ENCODE measurements at regions not wholly inside any gene's neighbourhood (a gene's known extent, or its start where the extent isn't known, plus 50 kb on each side); places are given as distances from the start of the nearest gene placed in this dataset.

DNA sequence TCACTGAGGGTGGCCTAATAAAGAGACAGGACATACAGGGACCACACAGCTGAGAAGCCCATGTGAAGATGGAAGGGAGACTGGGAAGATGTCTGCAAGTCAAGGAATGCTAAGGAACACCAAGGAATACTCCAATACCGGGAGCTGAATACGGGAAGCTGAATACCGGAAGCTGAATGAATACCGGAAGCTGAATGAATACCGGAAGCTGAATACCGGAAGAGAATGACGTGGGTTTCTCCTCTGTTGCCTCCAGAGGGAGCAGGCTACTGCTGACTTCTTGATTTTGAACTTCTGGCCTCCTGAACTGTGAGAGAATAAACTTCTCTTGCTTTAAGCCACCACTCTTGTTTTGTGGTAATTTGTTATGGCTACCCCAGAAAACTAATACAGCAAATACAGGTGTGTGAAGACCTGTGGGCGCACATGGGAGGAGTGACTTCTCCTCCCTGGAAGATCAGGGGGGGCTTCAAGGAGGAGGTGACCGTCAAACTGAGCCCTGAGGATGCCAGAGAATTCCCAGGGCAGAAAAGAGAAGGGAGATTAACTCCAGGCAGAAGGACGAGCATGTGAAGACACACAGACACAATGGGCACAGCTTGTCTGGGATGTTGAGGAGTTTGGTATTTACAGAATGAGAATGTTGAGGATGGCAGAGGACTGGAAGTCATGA, 259.9 kb downstream of the IRF8 start:
- Histone ChIP-seq H3K27ac (ENCODE audit: insufficient read depth in 1 of 2, low read depth in 1 of 2, low read length in 2 of 2, poor library complexity in 1 of 2, severe bottlenecking in 2 of 2) (no peak overlapping the region), H3K4me3 (ENCODE audit: control insufficient read depth in 1 of 7, extremely low read depth in 1 of 7, insufficient read depth in 4 of 7, low read depth in 2 of 7, low read length in 6 of 7) (no peak overlapping the region), H3K36me3 (ENCODE audit: control insufficient read depth in 4 of 4, insufficient read depth in 4 of 4, low read length in 3 of 4) (no peaks in the 10 kb centered on the region), H3K9me3 (ENCODE audit: control extremely low read depth in 1 of 5, control insufficient read depth in 4 of 5, insufficient read depth in 2 of 5, low read depth in 1 of 5, low read length in 4 of 5) (no peaks in the 10 kb centered on the region), H3K4me1 (ENCODE audit: control extremely low read depth in 1 of 4, control insufficient read depth in 4 of 4, insufficient read depth in 4 of 4, low read length in 3 of 4) (no peaks in the 10 kb centered on the region), H3K27me3 (replicated peaks in 2 of 5; ENCODE audit: control insufficient read depth in 4 of 5, insufficient read depth in 5 of 5, low read length in 4 of 5) (peaks cover 0 to 32% (median 6%) of the 10 kb centered on the region in 5 experiments)
- WGBS (ENCODE audit: insufficient coverage): 41% methylated on average over 9 of the region's 10 CpGs
- no peak for DNase-seq
- POLR2A ChIA-PET: no interaction called here
- CTCF ChIA-PET: interaction anchor here (1.2 kb wide), 1 partner anchor 86 kb away, joined by 3 read pairs; no protein-coding TSS in a partner anchor

DNA sequence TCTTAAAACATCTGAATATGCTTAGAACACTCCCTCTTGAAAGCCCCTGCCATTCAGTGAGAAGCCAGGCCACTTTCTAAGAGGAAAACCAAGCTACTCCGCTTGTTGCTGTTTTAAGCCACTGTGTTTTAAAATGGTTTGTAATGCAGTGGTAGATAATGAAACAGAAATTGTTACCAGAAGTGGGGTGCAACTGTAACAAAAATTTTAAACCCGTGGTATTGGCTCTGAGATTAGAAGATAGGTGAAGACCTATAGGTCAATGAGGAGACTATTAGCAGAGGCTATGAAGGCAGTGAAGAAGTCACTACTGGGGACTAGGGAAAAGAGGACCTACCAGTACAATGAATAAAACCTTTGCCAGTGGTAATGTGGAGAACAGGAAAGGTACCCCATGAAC, 266.5 kb downstream of the IRF8 start:
- Histone ChIP-seq H3K4me1 (ENCODE audit: control extremely low read depth in 1 of 4, control insufficient read depth in 4 of 4, insufficient read depth in 4 of 4, low read length in 3 of 4) (no peaks in the 10 kb centered on the region), H3K27ac (ENCODE audit: insufficient read depth in 1 of 2, low read depth in 1 of 2, low read length in 2 of 2, poor library complexity in 1 of 2, severe bottlenecking in 2 of 2) (no peak overlapping the region), H3K27me3 (replicated peaks in 2 of 5; ENCODE audit: control insufficient read depth in 4 of 5, insufficient read depth in 5 of 5, low read length in 4 of 5) (peaks cover 0 to 20% (median 3%) of the 10 kb centered on the region in 5 experiments), H3K4me3 (ENCODE audit: control insufficient read depth in 1 of 7, extremely low read depth in 1 of 7, insufficient read depth in 4 of 7, low read depth in 2 of 7, low read length in 6 of 7) (no peak overlapping the region), H3K9me3 (ENCODE audit: control extremely low read depth in 1 of 5, control insufficient read depth in 4 of 5, insufficient read depth in 2 of 5, low read depth in 1 of 5, low read length in 4 of 5) (peaks cover 1 to 24% (median 9%) of the 10 kb centered on the region in 5 experiments), H3K36me3 (ENCODE audit: control insufficient read depth in 4 of 4, insufficient read depth in 4 of 4, low read length in 3 of 4) (no peaks in the 10 kb centered on the region)
- POLR2A ChIA-PET: no interaction called here
- no peak for DNase-seq
- WGBS (ENCODE audit: insufficient coverage): 50% methylated on average over 2 of the region's 2 CpGs
- CTCF ChIA-PET: no interaction called here

DNA sequence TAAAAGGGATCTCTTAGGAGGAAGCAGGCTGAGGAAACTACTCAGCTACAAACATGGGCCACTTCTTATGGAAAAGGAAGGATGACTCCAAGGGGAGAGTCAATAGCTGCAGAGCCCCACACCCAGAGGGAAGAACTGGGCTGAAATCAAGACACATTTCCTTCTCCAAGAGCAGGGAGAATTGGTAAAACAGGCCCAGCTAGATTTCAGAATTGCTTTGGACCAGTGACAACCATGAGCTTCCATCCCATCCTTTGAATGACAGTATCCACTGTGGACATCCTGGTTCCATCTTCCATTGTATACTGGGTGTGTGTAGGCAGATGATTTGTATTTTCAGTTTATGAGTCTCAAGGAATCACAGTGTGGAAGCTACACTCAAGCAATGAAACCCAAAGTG, 267.5 kb downstream of the IRF8 start:
- DNase-seq: no peak
- Histone ChIP-seq H3K4me3 (ENCODE audit: control insufficient read depth in 1 of 7, extremely low read depth in 1 of 7, insufficient read depth in 4 of 7, low read depth in 2 of 7, low read length in 6 of 7) (no peak overlapping the region), H3K27me3 (replicated peaks in 2 of 5; ENCODE audit: control insufficient read depth in 4 of 5, insufficient read depth in 5 of 5, low read length in 4 of 5) (peaks cover 0 to 21% (median 4%) of the 10 kb centered on the region in 5 experiments), H3K27ac (ENCODE audit: insufficient read depth in 1 of 2, low read depth in 1 of 2, low read length in 2 of 2, poor library complexity in 1 of 2, severe bottlenecking in 2 of 2) (no peak overlapping the region), H3K9me3 (ENCODE audit: control extremely low read depth in 1 of 5, control insufficient read depth in 4 of 5, insufficient read depth in 2 of 5, low read depth in 1 of 5, low read length in 4 of 5) (peaks cover 1 to 24% (median 9%) of the 10 kb centered on the region in 5 experiments), H3K36me3 (ENCODE audit: control insufficient read depth in 4 of 4, insufficient read depth in 4 of 4, low read length in 3 of 4) (no peaks in the 10 kb centered on the region), H3K4me1 (ENCODE audit: control extremely low read depth in 1 of 4, control insufficient read depth in 4 of 4, insufficient read depth in 4 of 4, low read length in 3 of 4) (no peaks in the 10 kb centered on the region)
- ChIA-PET POLR2A (no interaction called here), CTCF (no interaction called here)

DNA sequence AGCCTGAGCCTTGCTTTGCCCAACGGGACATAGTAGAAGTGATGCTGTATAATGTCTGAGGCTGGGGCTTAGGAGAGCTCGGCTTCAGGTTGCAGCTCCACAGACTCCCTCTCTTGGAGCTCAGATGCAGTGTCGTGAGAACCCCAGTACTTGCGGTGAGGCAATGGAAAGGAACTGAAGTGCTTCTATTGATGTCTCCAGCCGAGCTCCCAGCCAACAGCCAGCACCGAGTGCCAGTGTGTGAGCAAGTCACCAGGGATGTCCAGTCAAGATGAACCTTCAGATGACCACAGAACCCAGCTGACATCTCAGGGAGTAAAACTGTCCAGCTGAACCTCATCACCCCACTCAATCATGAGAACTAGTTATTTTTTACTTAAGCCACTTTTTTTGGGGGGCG, 268.1 kb downstream of the IRF8 start:
- ChIA-PET CTCF (no interaction called here), POLR2A (no interaction called here)
- Histone ChIP-seq H3K9me3 (ENCODE audit: control extremely low read depth in 1 of 5, control insufficient read depth in 4 of 5, insufficient read depth in 2 of 5, low read depth in 1 of 5, low read length in 4 of 5) (peaks cover 1 to 24% (median 9%) of the 10 kb centered on the region in 5 experiments), H3K36me3 (ENCODE audit: control insufficient read depth in 4 of 4, insufficient read depth in 4 of 4, low read length in 3 of 4) (no peaks in the 10 kb centered on the region), H3K4me1 (ENCODE audit: control extremely low read depth in 1 of 4, control insufficient read depth in 4 of 4, insufficient read depth in 4 of 4, low read length in 3 of 4) (no peaks in the 10 kb centered on the region), H3K27me3 (replicated peaks in 2 of 5; ENCODE audit: control insufficient read depth in 4 of 5, insufficient read depth in 5 of 5, low read length in 4 of 5) (peaks cover 0 to 23% (median 4%) of the 10 kb centered on the region in 5 experiments), H3K4me3 (ENCODE audit: control insufficient read depth in 1 of 7, extremely low read depth in 1 of 7, insufficient read depth in 4 of 7, low read depth in 2 of 7, low read length in 6 of 7) (no peak overlapping the region), H3K27ac (ENCODE audit: insufficient read depth in 1 of 2, low read depth in 1 of 2, low read length in 2 of 2, poor library complexity in 1 of 2, severe bottlenecking in 2 of 2) (no peak overlapping the region)
- DNase-seq: no peak
- 81% methylated on average over 6 of the region's 7 CpGs for WGBS (ENCODE audit: insufficient coverage)

DNA sequence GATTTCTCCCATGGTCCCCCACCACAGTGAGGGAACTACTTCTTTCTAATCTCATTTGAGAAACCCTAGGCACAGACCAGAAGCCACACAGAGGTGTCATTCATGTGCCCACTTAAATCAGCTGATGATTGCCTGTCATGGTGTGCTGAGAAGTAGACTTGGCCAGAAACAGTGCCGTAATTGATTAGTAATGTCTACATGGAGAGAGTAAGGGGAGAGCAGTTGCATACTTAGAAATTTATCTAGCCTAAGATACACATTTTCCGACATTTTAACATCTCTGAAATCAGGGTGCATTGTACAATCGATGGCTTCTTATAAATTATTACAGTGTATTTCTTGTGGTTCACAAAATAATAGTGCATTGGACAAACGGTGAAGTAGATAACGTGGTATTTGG, 271.8 kb downstream of the IRF8 start:
- no CpG with 5 or more reads among the region's 5 CpGs for WGBS (ENCODE audit: insufficient coverage)
- DNase-seq: no peak
- ChIA-PET CTCF (no interaction called here), POLR2A (no interaction called here)
- Histone ChIP-seq H3K27me3 (replicated peaks in 2 of 5; ENCODE audit: control insufficient read depth in 4 of 5, insufficient read depth in 5 of 5, low read length in 4 of 5) (peaks cover 0 to 30% (median 9%) of the 10 kb centered on the region in 5 experiments), H3K4me1 (ENCODE audit: control extremely low read depth in 1 of 4, control insufficient read depth in 4 of 4, insufficient read depth in 4 of 4, low read length in 3 of 4) (no peaks in the 10 kb centered on the region), H3K9me3 (ENCODE audit: control extremely low read depth in 1 of 5, control insufficient read depth in 4 of 5, insufficient read depth in 2 of 5, low read depth in 1 of 5, low read length in 4 of 5) (peaks cover 1 to 10% (median 3%) of the 10 kb centered on the region in 5 experiments), H3K4me3 (ENCODE audit: control insufficient read depth in 1 of 7, extremely low read depth in 1 of 7, insufficient read depth in 4 of 7, low read depth in 2 of 7, low read length in 6 of 7) (no peak overlapping the region), H3K27ac (ENCODE audit: insufficient read depth in 1 of 2, low read depth in 1 of 2, low read length in 2 of 2, poor library complexity in 1 of 2, severe bottlenecking in 2 of 2) (no peak overlapping the region), H3K36me3 (ENCODE audit: control insufficient read depth in 4 of 4, insufficient read depth in 4 of 4, low read length in 3 of 4) (no peaks in the 10 kb centered on the region)

DNA sequence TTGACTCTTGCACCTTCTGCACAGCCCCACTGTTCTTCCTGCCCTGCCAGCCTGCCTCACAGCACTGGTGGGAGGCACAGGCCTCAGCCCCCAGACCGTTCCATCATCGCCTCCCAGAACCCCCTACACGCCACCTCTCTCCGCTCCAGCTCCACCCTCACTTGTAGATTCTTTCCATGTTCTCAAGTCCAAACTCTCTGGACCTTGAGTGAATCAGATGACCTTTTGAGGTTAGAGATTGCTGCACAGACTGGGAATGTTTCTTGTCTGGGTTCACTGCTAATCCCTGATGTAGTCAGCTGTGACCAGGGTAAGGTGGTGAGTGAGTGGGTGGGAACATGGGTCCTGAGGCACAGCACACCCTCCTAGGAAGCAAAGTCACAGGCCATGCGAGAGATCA, 272.4 kb downstream of the IRF8 start:
- CTCF ChIA-PET: no interaction called here
- POLR2A ChIA-PET: no interaction called here

DNA sequence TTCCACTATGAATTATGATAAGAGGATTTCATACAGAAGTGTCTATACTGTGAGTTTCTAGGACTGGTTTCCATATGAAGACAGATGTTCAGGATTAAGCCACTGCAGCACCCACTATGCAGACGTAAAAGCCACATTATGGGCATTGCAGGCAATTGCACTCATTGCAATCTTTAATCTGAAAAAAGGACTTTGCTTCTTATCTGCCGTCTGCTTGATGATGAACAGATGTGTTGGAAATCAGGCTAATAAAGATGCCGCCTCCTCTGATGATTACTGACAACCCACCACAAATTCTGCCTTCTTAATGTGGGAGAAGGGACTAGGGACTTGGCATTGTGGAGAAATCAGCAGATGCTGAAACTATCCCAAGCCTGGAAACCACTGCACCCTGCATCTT, 276.9 kb downstream of the IRF8 start:
- Histone ChIP-seq H3K27me3 (replicated peaks in 2 of 5; ENCODE audit: control insufficient read depth in 4 of 5, insufficient read depth in 5 of 5, low read length in 4 of 5) (peaks cover 0 to 34% (median 9%) of the 10 kb centered on the region in 5 experiments), H3K27ac (ENCODE audit: insufficient read depth in 1 of 2, low read depth in 1 of 2, low read length in 2 of 2, poor library complexity in 1 of 2, severe bottlenecking in 2 of 2) (no peak overlapping the region), H3K36me3 (ENCODE audit: control insufficient read depth in 4 of 4, insufficient read depth in 4 of 4, low read length in 3 of 4) (no peaks in the 10 kb centered on the region), H3K4me1 (ENCODE audit: control extremely low read depth in 1 of 4, control insufficient read depth in 4 of 4, insufficient read depth in 4 of 4, low read length in 3 of 4) (no peaks in the 10 kb centered on the region), H3K4me3 (ENCODE audit: control insufficient read depth in 1 of 7, extremely low read depth in 1 of 7, insufficient read depth in 4 of 7, low read depth in 2 of 7, low read length in 6 of 7) (no peak overlapping the region), H3K9me3 (ENCODE audit: control extremely low read depth in 1 of 5, control insufficient read depth in 4 of 5, insufficient read depth in 2 of 5, low read depth in 1 of 5, low read length in 4 of 5) (peaks cover 0 to 4% (median 0%) of the 10 kb centered on the region in 5 experiments)
- DNase-seq: no peak
- POLR2A ChIA-PET: no interaction called here
- WGBS (ENCODE audit: insufficient coverage): 100% methylated on average over 1 of the region's 3 CpGs
- CTCF ChIA-PET: no interaction called here

More for the DNA sequence above, 272.4 kb downstream of the IRF8 start:
- Histone ChIP-seq H3K4me3 (ENCODE audit: control insufficient read depth in 1 of 7, extremely low read depth in 1 of 7, insufficient read depth in 4 of 7, low read depth in 2 of 7, low read length in 6 of 7) (no peak overlapping the region), H3K4me1 (ENCODE audit: control extremely low read depth in 1 of 4, control insufficient read depth in 4 of 4, insufficient read depth in 4 of 4, low read length in 3 of 4) (no peaks in the 10 kb centered on the region), H3K27ac (ENCODE audit: insufficient read depth in 1 of 2, low read depth in 1 of 2, low read length in 2 of 2, poor library complexity in 1 of 2, severe bottlenecking in 2 of 2) (no peak overlapping the region), H3K27me3 (replicated peaks in 2 of 5; ENCODE audit: control insufficient read depth in 4 of 5, insufficient read depth in 5 of 5, low read length in 4 of 5) (peaks cover 0 to 29% (median 9%) of the 10 kb centered on the region in 5 experiments), H3K9me3 (ENCODE audit: control extremely low read depth in 1 of 5, control insufficient read depth in 4 of 5, insufficient read depth in 2 of 5, low read depth in 1 of 5, low read length in 4 of 5) (peaks cover 0 to 8% (median 3%) of the 10 kb centered on the region in 5 experiments), H3K36me3 (ENCODE audit: control insufficient read depth in 4 of 4, insufficient read depth in 4 of 4, low read length in 3 of 4) (no peaks in the 10 kb centered on the region)
- DNase-seq: no peak
- 100% methylated on average over 4 of the region's 5 CpGs for WGBS (ENCODE audit: insufficient coverage)
